ENCODE measurements at regions not wholly inside any gene's neighbourhood (a gene's known extent, or its start where the extent isn't known, plus 50 kb on each side); places are given as distances from the start of the nearest gene placed in this dataset.

DNA sequence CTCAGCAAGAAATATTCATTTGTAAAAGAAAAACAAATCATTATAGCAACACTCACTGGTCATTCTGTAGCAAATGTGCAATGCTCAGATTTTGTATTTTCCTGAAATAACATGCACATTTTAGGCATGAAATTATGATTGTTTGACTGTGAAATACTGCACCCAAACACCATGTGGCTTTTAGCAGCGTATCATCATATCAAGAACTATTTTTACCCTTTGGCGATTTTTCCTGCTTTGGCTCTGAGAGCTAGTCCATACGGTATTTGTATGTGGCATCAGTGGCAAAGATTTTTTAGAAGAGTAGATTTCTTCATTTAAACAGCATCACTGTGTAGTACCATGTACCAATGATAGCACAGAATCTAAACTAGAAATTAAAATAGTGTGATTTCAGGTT lies 493.1 kb downstream of the NR4A2 start:
- 70% methylated on average over 3 of the region's 3 CpGs; no CpG with 5 or more reads in 1 of the 2 experiments for WGBS, 2 experiments (ENCODE audit: extremely low coverage in 1 of 2, insufficient coverage in 1 of 2, insufficient read length in 1 of 2, insufficient replicate concordance in 2 of 2, low coverage in 1 of 2, low lambda C conversion rate in 2 of 2, missing lambda C conversion rate in 1 of 2)
- Histone ChIP-seq H2AFZ (ENCODE audit: low read length) (no peak overlapping the region), H2BK12ac (ENCODE audit: low read depth, low read length) (no peak overlapping the region), H3K79me1 (ENCODE audit: low read depth, low read length) (no peaks in the 10 kb centered on the region), H4K8ac (ENCODE audit: extremely low read depth, insufficient read depth, low read length) (no peak overlapping the region), H3K4ac (replicated peaks; ENCODE audit: insufficient read length, low read depth, low read length) (no peak overlapping the region), H3K79me2 (ENCODE audit: control insufficient read depth in 1 of 2, insufficient read depth in 2 of 2, low read length in 2 of 2) (no peaks in the 10 kb centered on the region), H2BK20ac (ENCODE audit: low read length) (no peak overlapping the region), H3K56ac (replicated peaks; ENCODE audit: insufficient read length, low read depth, low read length) (no peak overlapping the region), H3K18ac (ENCODE audit: extremely low read depth, low read length) (no peak overlapping the region; the same call in 1 of the 2 replicates), H3K9ac (replicated peaks in 1 of 4; ENCODE audit: extremely low read depth in 1 of 4, low read depth in 3 of 4, low read length in 3 of 4) (no peak overlapping the region), H2BK15ac (ENCODE audit: low read length) (no peak overlapping the region), H2BK5ac (ENCODE audit: low read depth, low read length) (no peak overlapping the region), H3K27ac (ENCODE audit: low read depth, low read length) (no peak overlapping the region), H3K36me3 (ENCODE audit: control insufficient read depth in 2 of 4, insufficient read depth in 4 of 4, low read length in 3 of 4) (no peaks in the 10 kb centered on the region), H2AK5ac (ENCODE audit: low read depth, low read length) (no peak overlapping the region), H3K4me3 (ENCODE audit: extremely low read depth in 1 of 4, insufficient read depth in 2 of 4, low read depth in 3 of 4, low read length in 4 of 4) (no peak overlapping the region), H3K27me3 (replicated peaks in 1 of 4; ENCODE audit: control insufficient read depth in 3 of 4, extremely low read depth in 1 of 4, insufficient read depth in 3 of 4, low read length in 3 of 4) (no peaks in the 10 kb centered on the region), H3K14ac (ENCODE audit: insufficient read length) (no peak overlapping the region), H3K4me1 (replicated peaks in 1 of 4; ENCODE audit: control insufficient read depth in 3 of 4, insufficient read depth in 4 of 4, low read length in 3 of 4) (peaks cover 0 to 12% (median 6%) of the 10 kb centered on the region in 4 experiments; a peak in 3 of 7 replicates), H3K23me2 (ENCODE audit: low read depth, low read length) (no peaks in the 10 kb centered on the region; the same call in 1 of the 2 replicates), H3K23ac (ENCODE audit: insufficient read length) (no peak overlapping the region), H2BK120ac (replicated peaks; ENCODE audit: low read depth, low read length) (no peak overlapping the region), H4K5ac (ENCODE audit: insufficient read length, low read depth, low read length) (no peak overlapping the region), H4K20me1 (replicated peaks in 1 of 2; ENCODE audit: control insufficient read depth in 1 of 2, insufficient read depth in 2 of 2, low read length in 2 of 2) (no peaks in the 10 kb centered on the region), H3K4me2 (ENCODE audit: insufficient read depth in 1 of 2, low read depth in 2 of 2, low read length in 2 of 2) (no peak overlapping the region), H4K91ac (replicated peaks; ENCODE audit: insufficient read length, low read length) (no peak overlapping the region), H3K9me3 (ENCODE audit: insufficient read depth in 2 of 2, low read depth in 1 of 2, low read length in 1 of 2) (no peaks in the 10 kb centered on the region)
- DNase-seq (ENCODE audit: low read depth in 1 of 2, low spot score in 2 of 2) (no peak), FAIRE-seq (no peak)
- ChIA-PET POLR2A (ENCODE audit: partially characterized antibody) (no interaction called here), CTCF (ENCODE audit: partially characterized antibody) (no interaction called here)
- TF ChIP-seq YY1 (IDR thresholded peaks at IDR 0.05; ENCODE audit: low read depth, low read length) (no peak), HDAC2 (IDR thresholded peaks at IDR 0.05; ENCODE audit: borderline replicate concordance in 1 of 2, low read depth in 2 of 2, low read length in 2 of 2) (no peak), POLR2AphosphoS5 (IDR thresholded peaks at IDR 0.05; ENCODE audit: low read depth, low read length) (no peak)

Measured in H1 (cell line).